IMR-90 (cell line): ENCODE measurements at regions not wholly inside any gene's neighbourhood (a gene's known extent, or its start where the extent isn't known, plus 50 kb on each side); places are given as distances from the start of the nearest gene placed in this dataset.

ENCODE experiments used
- BHLHE40 ChIP-seq: fragments of 150-350 bp; IDR thresholded peaks from 2 replicates; pipeline ENCODE4 v1.6.1; 2016; ENCODE audit warnings: mild to moderate bottlenecking, low read depth, low read length
- CHD1 ChIP-seq: IDR thresholded peaks from 2 replicates; pipeline ENCODE4 v1.6.1; 2012; ENCODE audit warnings: low read depth, low read length, improper control_type of control experiment
- CTCF ChIP-seq: conservative IDR thresholded peaks from 2 replicates; pipeline ENCODE4 v1.5.1; 2012; ENCODE audit warnings: mild to moderate bottlenecking, low read depth, low read length, improper control_type of control experiment
- MXI1 ChIP-seq: IDR thresholded peaks from 2 replicates; pipeline ENCODE4 v1.6.1; 2012; ENCODE audit warnings: low read depth, mild to moderate bottlenecking, low read length, moderate library complexity, borderline replicate concordance
- POLR2A ChIP-seq: IDR thresholded peaks from 2 replicates; pipeline ENCODE4 v1.6.1; 2012; ENCODE audit warnings: mild to moderate bottlenecking, low read depth, low read length
- RAD21 ChIP-seq: IDR thresholded peaks from 2 replicates; pipeline ENCODE4 v1.6.1; 2012; ENCODE audit warnings: low read length, improper control_type of control experiment
- RCOR1 ChIP-seq: IDR thresholded peaks from 2 replicates; pipeline ENCODE4 v1.6.1; 2012; ENCODE audit warnings: mild to moderate bottlenecking, low read length, improper control_type of control experiment; ENCODE audit not compliant: insufficient replicate concordance
- USF2 ChIP-seq: fragments of 150-350 bp; IDR thresholded peaks from 2 replicates; pipeline ENCODE4 v1.6.1; 2017; ENCODE audit warnings: mild to moderate bottlenecking, antibody characterized with exemption, low read length, low read depth

GRCh38 chrX:150207733-150208132, 155.4 kb upstream of the MAMLD1 start:
- no peak for TF ChIP-seq CTCF
- no peak for TF ChIP-seq MXI1
- TF ChIP-seq CHD1 = no peak
- no peak for TF ChIP-seq RCOR1
- TF ChIP-seq USF2 = no peak
- no peak for TF ChIP-seq BHLHE40
- no peak for TF ChIP-seq RAD21
- TF ChIP-seq POLR2A = no peak
